Fibroblast of lung (primary cell): ENCODE measurements at regions not wholly inside any gene's neighbourhood (a gene's known extent, or its start where the extent isn't known, plus 50 kb on each side); places are given as distances from the start of the nearest gene placed in this dataset.

Experiments used
- DNase-seq, 2 donors: peaks; one replicate each; pipeline versions ENCODE4 v3.0.0 to v3.0.0-alpha.2; 2010; ENCODE audit warnings: low read depth in 2 of 2
- H2AFZ ChIP-seq: 2 replicates; pipeline ENCODE4 v1.5.1; 2012; ENCODE audit warnings: low read length, control low read depth, inconsistent platforms
- H3K27ac ChIP-seq: 2 replicates; pipeline ENCODE4 v1.5.1; 2011; ENCODE audit warnings: low read length, control low read depth; ENCODE audit not compliant: insufficient read depth
- H3K27me3 ChIP-seq: 2 replicates; pipeline ENCODE4 v1.5.1; 2011; ENCODE audit warnings: mild to moderate bottlenecking, low read length; ENCODE audit not compliant: control insufficient read depth, insufficient read depth
- H3K36me3 ChIP-seq: 2 replicates; pipeline ENCODE4 v1.5.1; 2011; ENCODE audit warnings: low read length; ENCODE audit not compliant: control insufficient read depth, insufficient read depth
- H3K4me1 ChIP-seq: 2 replicates; pipeline ENCODE4 v1.5.1; 2011; ENCODE audit warnings: low read length; ENCODE audit not compliant: control insufficient read depth, insufficient read depth; ENCODE audit errors: extremely low read depth
- H3K4me2 ChIP-seq: 2 replicates; pipeline ENCODE4 v1.5.1; 2011; ENCODE audit warnings: low read length, control low read depth; ENCODE audit not compliant: insufficient read depth; ENCODE audit errors: extremely low read depth
- H3K4me3 ChIP-seq, 4 experiments: fragments of 200-600 bp in 1 of 4; sonication (generic) in 1 of 4; replicated peaks in 1 of 4; 2 replicates each; pipeline ENCODE4 v1.5.1; 2011 to 2016; ENCODE audit warnings: low read length in 4 of 4, low read depth in 3 of 4, mild to moderate bottlenecking in 3 of 4, control low read depth in 2 of 4, inconsistent platforms in 1 of 4, mixed read lengths in 1 of 4; ENCODE audit not compliant: insufficient read depth in 1 of 4; ENCODE audit errors: control extremely low read depth in 1 of 4
- H3K79me2 ChIP-seq: 2 replicates; pipeline ENCODE4 v1.5.1; 2012; ENCODE audit warnings: mild to moderate bottlenecking, low read length, inconsistent platforms; ENCODE audit not compliant: control insufficient read depth, insufficient read depth
- H3K9ac ChIP-seq: 2 replicates; pipeline ENCODE4 v1.5.1; 2011; ENCODE audit warnings: mild to moderate bottlenecking, low read length, control low read depth; ENCODE audit not compliant: insufficient read depth
- H3K9me3 ChIP-seq: 2 replicates; pipeline ENCODE4 v1.5.1; 2012; ENCODE audit warnings: low read depth, low read length; ENCODE audit not compliant: control insufficient read depth, insufficient read depth
- H4K20me1 ChIP-seq: 2 replicates; pipeline ENCODE4 v1.5.1; 2011; ENCODE audit warnings: low read length; ENCODE audit not compliant: control insufficient read depth, insufficient read depth; ENCODE audit errors: extremely low read depth
- EZH2 ChIP-seq: IDR thresholded peaks from 2 replicates; pipeline ENCODE4 v1.5.1; 2012; ENCODE audit warnings: low read length, control low read depth, mild to moderate bottlenecking; ENCODE audit errors: missing control alignments
- TF ChIP-seq, protein P1 (sequence below), 2 donors: IDR thresholded peaks in 1 of 2; conservative IDR thresholded peaks in 1 of 2; 1 replicate in 1 of 2; 2 replicates in 1 of 2; pipeline ENCODE4 v1.5.1; 2011 to 2012; ENCODE audit warnings: low read length in 2 of 2, control low read depth in 1 of 2, inconsistent platforms in 1 of 2, low read depth in 1 of 2, mild to moderate bottlenecking in 1 of 2

DNA sequence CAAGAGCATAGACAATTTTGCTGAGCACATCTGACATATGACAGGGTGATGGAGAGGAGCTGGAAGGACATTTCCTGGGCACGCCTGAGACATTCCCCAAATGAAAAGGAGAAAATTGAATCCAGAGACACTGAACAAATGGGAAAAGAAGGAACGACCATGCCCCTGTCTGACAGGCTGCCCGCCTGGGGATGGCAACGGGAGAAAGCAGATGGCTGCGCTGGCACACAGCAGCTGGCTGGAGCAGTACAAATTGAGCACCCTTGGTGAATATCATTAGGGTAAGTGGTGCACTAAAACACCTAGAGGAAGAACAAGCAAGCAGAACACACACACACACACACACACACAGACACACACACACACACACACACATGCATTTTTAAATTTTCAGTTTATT is 174.3 kb upstream of the DUSP10 start:
- TF ChIP-seq, protein P1, sequence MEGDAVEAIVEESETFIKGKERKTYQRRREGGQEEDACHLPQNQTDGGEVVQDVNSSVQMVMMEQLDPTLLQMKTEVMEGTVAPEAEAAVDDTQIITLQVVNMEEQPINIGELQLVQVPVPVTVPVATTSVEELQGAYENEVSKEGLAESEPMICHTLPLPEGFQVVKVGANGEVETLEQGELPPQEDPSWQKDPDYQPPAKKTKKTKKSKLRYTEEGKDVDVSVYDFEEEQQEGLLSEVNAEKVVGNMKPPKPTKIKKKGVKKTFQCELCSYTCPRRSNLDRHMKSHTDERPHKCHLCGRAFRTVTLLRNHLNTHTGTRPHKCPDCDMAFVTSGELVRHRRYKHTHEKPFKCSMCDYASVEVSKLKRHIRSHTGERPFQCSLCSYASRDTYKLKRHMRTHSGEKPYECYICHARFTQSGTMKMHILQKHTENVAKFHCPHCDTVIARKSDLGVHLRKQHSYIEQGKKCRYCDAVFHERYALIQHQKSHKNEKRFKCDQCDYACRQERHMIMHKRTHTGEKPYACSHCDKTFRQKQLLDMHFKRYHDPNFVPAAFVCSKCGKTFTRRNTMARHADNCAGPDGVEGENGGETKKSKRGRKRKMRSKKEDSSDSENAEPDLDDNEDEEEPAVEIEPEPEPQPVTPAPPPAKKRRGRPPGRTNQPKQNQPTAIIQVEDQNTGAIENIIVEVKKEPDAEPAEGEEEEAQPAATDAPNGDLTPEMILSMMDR (conservative IDR thresholded peaks at IDR 0.05 in 1 of 2, IDR thresholded peaks at IDR 0.05 in 1 of 2; ENCODE audit: low read depth in 1 of 2, low read length in 2 of 2): no peak
- TF ChIP-seq EZH2: no peak
- no peak for DNase-seq
- Histone ChIP-seq H3K9me3 (no peaks in the 10 kb centered on the region), H3K4me2 (no peak overlapping the region), H3K4me3 (no peak overlapping the region), H3K9ac (no peak overlapping the region), H3K27ac (no peak overlapping the region), H2AFZ (no peak overlapping the region), H3K79me2 (no peaks in the 10 kb centered on the region), H3K27me3 (no peaks in the 10 kb centered on the region), H3K36me3 (no peaks in the 10 kb centered on the region), H3K4me1 (no peaks in the 10 kb centered on the region), H4K20me1 (no peaks in the 10 kb centered on the region)

GRCh38 chr1:221915764-221916163 is 173.9 kb upstream of the DUSP10 start:
- TF ChIP-seq, protein P1 (conservative IDR thresholded peaks at IDR 0.05 in 1 of 2, IDR thresholded peaks at IDR 0.05 in 1 of 2; ENCODE audit: low read depth in 1 of 2, low read length in 2 of 2): no peak
- no peak for TF ChIP-seq EZH2

DNA sequence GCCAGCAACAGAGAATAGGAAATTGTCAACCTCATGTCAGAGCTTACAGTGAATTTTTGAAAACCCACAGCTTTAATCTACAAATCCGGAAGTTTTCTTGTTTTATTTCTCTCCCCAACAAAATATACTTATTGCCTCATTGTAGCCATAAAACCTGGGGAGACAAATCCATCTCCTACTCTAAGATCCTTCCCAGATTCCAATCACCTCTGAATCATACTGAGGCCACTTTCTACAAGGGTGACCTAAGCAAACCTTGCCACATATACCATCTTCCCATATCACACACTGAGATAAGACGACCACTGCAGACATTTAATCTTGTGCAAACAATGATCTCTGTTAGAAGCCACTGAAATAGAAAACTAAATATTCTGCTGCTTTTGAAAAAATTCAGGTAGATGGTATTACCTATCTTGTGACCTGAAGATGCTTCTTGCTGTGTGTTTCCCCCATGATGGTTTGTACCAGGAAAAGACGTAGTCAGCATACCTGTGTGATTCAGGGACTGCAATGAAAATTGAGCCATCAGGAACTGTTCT is 171.5 kb upstream of the DUSP10 start:
- Histone ChIP-seq H3K9ac (no peak overlapping the region), H4K20me1 (no peaks in the 10 kb centered on the region), H3K27me3 (no peaks in the 10 kb centered on the region), H3K4me1 (no peaks in the 10 kb centered on the region), H3K36me3 (no peaks in the 10 kb centered on the region), H3K79me2 (no peaks in the 10 kb centered on the region), H3K9me3 (no peaks in the 10 kb centered on the region), H3K4me3 (no peak overlapping the region), H2AFZ (no peak overlapping the region), H3K4me2 (no peak overlapping the region), H3K27ac (no peak overlapping the region)
- peak in 1 of 2 donors; percentile 17 for DNase-seq
- TF ChIP-seq, protein P1 (conservative IDR thresholded peaks at IDR 0.05 in 1 of 2, IDR thresholded peaks at IDR 0.05 in 1 of 2; ENCODE audit: low read depth in 1 of 2, low read length in 2 of 2): no peak
- TF ChIP-seq EZH2: no peak

More at GRCh38 chr1:221915764-221916163, 173.9 kb upstream of the DUSP10 start:
- Histone ChIP-seq H2AFZ (no peak overlapping the region), H3K4me3 (no peak overlapping the region), H3K36me3 (no peaks in the 10 kb centered on the region), H3K4me2 (no peak overlapping the region), H4K20me1 (no peaks in the 10 kb centered on the region), H3K79me2 (no peaks in the 10 kb centered on the region), H3K27me3 (no peaks in the 10 kb centered on the region), H3K9ac (no peak overlapping the region), H3K27ac (no peak overlapping the region), H3K4me1 (no peaks in the 10 kb centered on the region), H3K9me3 (no peaks in the 10 kb centered on the region)
- no peak for DNase-seq
